ENCODE measurements at regions not wholly inside any gene's neighbourhood (a gene's known extent, or its start where the extent isn't known, plus 50 kb on each side); places are given as distances from the start of the nearest gene placed in this dataset.

DNA sequence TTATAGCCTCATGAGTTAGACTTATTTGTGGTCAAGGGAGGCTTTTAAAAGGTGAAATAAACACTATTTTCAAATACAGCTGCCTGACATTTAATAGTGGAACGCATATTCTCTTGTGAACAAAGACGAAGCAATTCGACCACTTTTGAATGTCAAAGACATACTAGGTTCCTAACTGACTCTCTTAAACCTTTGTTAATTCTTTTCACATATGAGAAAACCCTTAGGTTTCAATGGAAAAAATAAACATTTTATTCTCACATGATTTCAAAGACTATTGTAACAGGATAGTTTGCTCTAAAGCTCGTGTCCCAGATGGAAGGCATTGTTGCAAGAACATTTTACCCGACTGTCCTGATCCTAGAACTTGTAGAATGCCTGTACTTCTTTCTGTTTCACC is 74.8 kb upstream of the BOC start:
- Mint-ChIP-seq H3K36me3 (ENCODE audit: unreplicated experiment) (no peaks in the 10 kb centered on the region), H3K9me3 (ENCODE audit: unreplicated experiment) (peaks cover 7% of the 10 kb centered on the region), H3K27ac (ENCODE audit: unreplicated experiment) (no peak overlapping the region), H3K4me1 (ENCODE audit: unreplicated experiment) (peaks cover 12% of the 10 kb centered on the region), H3K27me3 (ENCODE audit: unreplicated experiment) (no peaks in the 10 kb centered on the region), H3K4me3 (ENCODE audit: unreplicated experiment) (no peak overlapping the region)
- no peak for DNase-seq (ENCODE audit: extremely low spot score, unreplicated experiment)
- TF ChIP-seq, protein P1, sequence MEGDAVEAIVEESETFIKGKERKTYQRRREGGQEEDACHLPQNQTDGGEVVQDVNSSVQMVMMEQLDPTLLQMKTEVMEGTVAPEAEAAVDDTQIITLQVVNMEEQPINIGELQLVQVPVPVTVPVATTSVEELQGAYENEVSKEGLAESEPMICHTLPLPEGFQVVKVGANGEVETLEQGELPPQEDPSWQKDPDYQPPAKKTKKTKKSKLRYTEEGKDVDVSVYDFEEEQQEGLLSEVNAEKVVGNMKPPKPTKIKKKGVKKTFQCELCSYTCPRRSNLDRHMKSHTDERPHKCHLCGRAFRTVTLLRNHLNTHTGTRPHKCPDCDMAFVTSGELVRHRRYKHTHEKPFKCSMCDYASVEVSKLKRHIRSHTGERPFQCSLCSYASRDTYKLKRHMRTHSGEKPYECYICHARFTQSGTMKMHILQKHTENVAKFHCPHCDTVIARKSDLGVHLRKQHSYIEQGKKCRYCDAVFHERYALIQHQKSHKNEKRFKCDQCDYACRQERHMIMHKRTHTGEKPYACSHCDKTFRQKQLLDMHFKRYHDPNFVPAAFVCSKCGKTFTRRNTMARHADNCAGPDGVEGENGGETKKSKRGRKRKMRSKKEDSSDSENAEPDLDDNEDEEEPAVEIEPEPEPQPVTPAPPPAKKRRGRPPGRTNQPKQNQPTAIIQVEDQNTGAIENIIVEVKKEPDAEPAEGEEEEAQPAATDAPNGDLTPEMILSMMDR (IDR thresholded peaks at IDR 0.05), result no peak

DNA sequence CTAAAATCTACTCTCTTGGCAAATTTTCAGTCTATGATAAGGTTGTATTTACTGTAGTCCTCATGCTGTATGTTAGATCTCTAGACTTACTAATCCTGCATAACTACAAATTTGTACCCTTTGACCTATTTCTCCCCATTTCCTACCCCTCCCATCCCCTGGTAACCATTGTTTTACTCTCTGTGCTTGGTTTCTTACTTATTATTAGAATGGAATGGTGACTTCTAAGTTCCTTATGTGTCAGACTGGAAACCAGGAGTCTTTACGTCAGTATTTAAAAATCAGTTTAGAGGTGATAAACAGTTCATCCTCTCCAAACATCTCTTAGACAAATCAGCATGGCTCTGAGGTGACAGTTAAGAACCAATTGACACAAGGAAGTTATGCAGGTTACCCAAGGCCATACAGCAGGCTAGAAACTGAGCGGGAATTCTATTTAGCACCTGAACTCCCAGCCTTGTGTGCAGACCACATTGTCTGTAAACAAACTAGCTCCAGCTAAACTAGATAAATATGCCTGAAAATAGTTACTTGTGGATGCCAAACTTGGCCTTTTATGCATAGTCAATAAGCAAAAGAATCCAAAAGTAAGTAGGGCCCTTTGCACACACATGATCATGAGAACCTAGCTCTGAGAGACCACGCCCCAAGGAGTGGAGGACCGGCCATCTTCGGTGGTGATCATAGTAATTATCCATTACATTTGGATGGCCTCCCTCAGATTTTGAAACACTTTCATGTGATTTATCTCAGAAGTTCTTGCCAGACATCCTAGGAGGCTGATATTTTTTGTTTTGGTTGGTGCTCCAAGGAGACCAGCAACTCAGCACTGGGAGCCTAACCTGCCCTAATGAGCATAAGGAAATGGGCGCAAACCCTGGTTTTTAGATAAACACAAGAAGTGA is 72.3 kb upstream of the BOC start:
- Mint-ChIP-seq H3K27ac (ENCODE audit: unreplicated experiment) (no peak overlapping the region), H3K36me3 (ENCODE audit: unreplicated experiment) (no peaks in the 10 kb centered on the region)

DNA sequence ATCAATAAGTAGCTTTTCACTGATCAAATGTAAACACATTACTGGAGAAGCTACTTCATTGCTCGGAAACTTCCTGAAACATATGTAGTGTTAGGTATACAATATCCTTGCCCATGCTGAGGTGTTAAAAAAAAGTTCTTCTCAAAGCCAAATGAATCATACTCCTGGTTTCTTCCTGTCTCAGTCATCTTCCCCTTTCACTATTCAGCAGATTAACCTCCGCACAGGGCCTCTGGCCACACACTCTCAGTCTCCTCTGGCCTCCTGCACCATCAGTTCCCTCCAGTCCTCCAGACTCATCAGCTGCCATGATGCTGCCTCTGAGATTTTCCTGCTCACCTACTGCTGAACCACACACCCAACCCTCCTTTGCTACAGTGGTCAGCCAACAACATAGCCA is 70.5 kb upstream of the BOC start:
- no peak overlapping the region for H3K27ac Mint-ChIP-seq (ENCODE audit: unreplicated experiment)
- no peak overlapping the region for H3K4me3 Mint-ChIP-seq (ENCODE audit: unreplicated experiment)
- H3K27me3 Mint-ChIP-seq (ENCODE audit: unreplicated experiment), result peaks cover 3% of the 10 kb centered on the region
- no peaks in the 10 kb centered on the region for H3K36me3 Mint-ChIP-seq (ENCODE audit: unreplicated experiment)
- TF ChIP-seq, protein P1 (IDR thresholded peaks at IDR 0.05), result no peak
- DNase-seq (ENCODE audit: extremely low spot score, unreplicated experiment), result no peak
- peaks cover 7% of the 10 kb centered on the region for H3K9me3 Mint-ChIP-seq (ENCODE audit: unreplicated experiment)
- H3K4me1 Mint-ChIP-seq (ENCODE audit: unreplicated experiment), result peaks cover 5% of the 10 kb centered on the region

More for the DNA sequence above, 72.3 kb upstream of the BOC start:
- DNase-seq (ENCODE audit: extremely low spot score, unreplicated experiment), result no peak
- H3K4me1 Mint-ChIP-seq (ENCODE audit: unreplicated experiment), result no peaks in the 10 kb centered on the region
- H3K27me3 Mint-ChIP-seq (ENCODE audit: unreplicated experiment), result peaks cover 3% of the 10 kb centered on the region
- H3K9me3 Mint-ChIP-seq (ENCODE audit: unreplicated experiment), result peaks cover 7% of the 10 kb centered on the region
- no peak overlapping the region for H3K4me3 Mint-ChIP-seq (ENCODE audit: unreplicated experiment)
- TF ChIP-seq, protein P1 (IDR thresholded peaks at IDR 0.05), result no peak

- Mint-ChIP-seq H3K4me1 (ENCODE audit: unreplicated experiment) (peaks cover 10% of the 10 kb centered on the region), H3K36me3 (ENCODE audit: unreplicated experiment) (no peaks in the 10 kb centered on the region), H3K9me3 (ENCODE audit: unreplicated experiment) (peaks cover 7% of the 10 kb centered on the region), H3K4me3 (ENCODE audit: unreplicated experiment) (no peak overlapping the region), H3K27ac (ENCODE audit: unreplicated experiment) (no peak overlapping the region), H3K27me3 (ENCODE audit: unreplicated experiment) (peaks cover 3% of the 10 kb centered on the region)
- DNase-seq (ENCODE audit: extremely low spot score, unreplicated experiment), result no peak
- TF ChIP-seq, protein P1 (IDR thresholded peaks at IDR 0.05), result no peak
Observed at GRCh38 chr3:113141543-113141942, 69.8 kb upstream of the BOC start.

GRCh38 chr3:113142476-113142875 is 68.9 kb upstream of the BOC start:
- H3K27ac Mint-ChIP-seq (ENCODE audit: unreplicated experiment), result no peak overlapping the region
- peaks cover 6% of the 10 kb centered on the region for H3K9me3 Mint-ChIP-seq (ENCODE audit: unreplicated experiment)
- peaks cover 17% of the 10 kb centered on the region for H3K4me1 Mint-ChIP-seq (ENCODE audit: unreplicated experiment)
- TF ChIP-seq, protein P1 (IDR thresholded peaks at IDR 0.05), result no peak
- H3K36me3 Mint-ChIP-seq (ENCODE audit: unreplicated experiment), result no peaks in the 10 kb centered on the region
- H3K4me3 Mint-ChIP-seq (ENCODE audit: unreplicated experiment), result no peak overlapping the region
- H3K27me3 Mint-ChIP-seq (ENCODE audit: unreplicated experiment), result peaks cover 3% of the 10 kb centered on the region
- DNase-seq (ENCODE audit: extremely low spot score, unreplicated experiment), result no peak
